CD8-positive, alpha-beta memory T cell (primary cell): ENCODE measurements at regions not wholly inside any gene's neighbourhood (a gene's known extent, or its start where the extent isn't known, plus 50 kb on each side); places are given as distances from the start of the nearest gene placed in this dataset.

Experiments used
- CTCF ChIA-PET: fragments of 350-600 bp; sonication (Branson Sonifier 250); formaldehyde crosslinking; loops from one replicate; lab custom pipeline; 2021; ENCODE audit warnings: antibody characterized with exemption; lab: Charles Lee
- POLR2A ChIA-PET: fragments of 350-600 bp; sonication (Branson Sonifier 250); formaldehyde crosslinking; loops from one replicate; lab custom pipeline; 2021; ENCODE audit warnings: antibody characterized with exemption; lab: Charles Lee
- DNase-seq, 5 donors: peaks; one replicate each; pipeline versions ENCODE4 v3.0.0 to v3.0.0-alpha.2; 2020 to 2022; ENCODE audit warnings: mixed read lengths in 1 of 5
- H3K27ac ChIP-seq: one replicate; pipeline ENCODE4 v1.7.0; 2013; ENCODE audit warnings: low read depth, mild to moderate bottlenecking, low read length, moderate library complexity
- H3K27me3 ChIP-seq: 2 replicates; pipeline ENCODE4 v1.7.0; 2013; ENCODE audit warnings: low read length, mild to moderate bottlenecking; ENCODE audit not compliant: insufficient read depth, poor library complexity, severe bottlenecking
- H3K36me3 ChIP-seq: 2 replicates; pipeline ENCODE4 v1.7.0; 2013; ENCODE audit warnings: mild to moderate bottlenecking, low read length, moderate library complexity; ENCODE audit not compliant: insufficient read depth
- H3K4me1 ChIP-seq: 2 replicates; pipeline ENCODE4 v1.7.0; 2013; ENCODE audit warnings: mild to moderate bottlenecking, low read length, moderate library complexity; ENCODE audit not compliant: insufficient read depth
- H3K4me3 ChIP-seq: 2 replicates; pipeline ENCODE4 v1.7.0; 2013; ENCODE audit warnings: mild to moderate bottlenecking, low read length
- H3K9me3 ChIP-seq: 2 replicates; pipeline ENCODE4 v1.7.0; 2013; ENCODE audit warnings: mild to moderate bottlenecking, low read length
- H3K27ac Mint-ChIP-seq, 8 donors: one replicate each; pipeline ENCODE4 v1.8.0; 2020 to 2021; ENCODE audit warnings: mixed read lengths in 8 of 8, mild to moderate bottlenecking in 6 of 8, inconsistent platforms in 3 of 8, moderate library complexity in 3 of 8
- H3K27me3 Mint-ChIP-seq, 2 donors: one replicate each; pipeline ENCODE4 v1.8.0; 2020 to 2021; ENCODE audit warnings: mixed read lengths in 2 of 2, mild to moderate bottlenecking in 1 of 2, moderate library complexity in 1 of 2
- H3K36me3 Mint-ChIP-seq, 3 donors: one replicate each; pipeline ENCODE4 v1.8.0; 2020 to 2021; ENCODE audit warnings: mixed read lengths in 3 of 3, inconsistent platforms in 1 of 3, mild to moderate bottlenecking in 1 of 3
- H3K4me1 Mint-ChIP-seq, 3 donors: one replicate each; pipeline ENCODE4 v1.8.0; 2020 to 2021; ENCODE audit warnings: mixed read lengths in 3 of 3, inconsistent platforms in 1 of 3, mild to moderate bottlenecking in 1 of 3
- H3K4me3 Mint-ChIP-seq, 7 donors: one replicate each; pipeline ENCODE4 v1.8.0; 2020 to 2021; ENCODE audit warnings: mixed read lengths in 7 of 7, mild to moderate bottlenecking in 6 of 7, moderate library complexity in 4 of 7, inconsistent platforms in 2 of 7
- H3K9me3 Mint-ChIP-seq, 5 donors: one replicate each; pipeline ENCODE4 v1.8.0; 2020 to 2022; ENCODE audit warnings: mixed read lengths in 5 of 5, mild to moderate bottlenecking in 3 of 5, moderate library complexity in 2 of 5, inconsistent platforms in 1 of 5

DNA sequence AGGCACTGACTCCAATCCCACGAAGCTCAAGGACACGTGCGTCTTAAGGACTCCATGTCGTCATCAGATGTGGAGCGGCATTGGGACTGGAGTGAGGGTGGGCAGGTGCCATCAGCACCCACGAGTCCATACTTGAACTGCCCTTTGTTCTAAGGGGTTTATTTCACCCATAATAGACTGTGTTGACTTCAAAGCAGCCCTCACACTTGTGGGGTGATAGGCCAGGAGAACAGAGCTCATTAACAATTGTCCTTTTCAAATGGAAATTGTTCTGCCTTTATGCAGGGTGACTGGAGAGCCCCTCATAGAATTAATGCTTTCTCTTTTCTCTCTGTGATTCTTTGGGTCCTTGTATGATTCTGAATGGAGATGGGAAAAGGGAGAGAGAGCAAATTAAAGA lies 376.9 kb upstream of the MGMT start:
- no peak overlapping the region for H3K27ac ChIP-seq
- peaks cover 2% of the 10 kb centered on the region in 2 donors for H3K27me3 Mint-ChIP-seq
- no peak overlapping the region for H3K4me3 ChIP-seq
- H3K27ac Mint-ChIP-seq = no peak overlapping the region
- no peaks in the 10 kb centered on the region for H3K9me3 ChIP-seq
- H3K27me3 ChIP-seq = no peaks in the 10 kb centered on the region
- no peaks in the 10 kb centered on the region for H3K36me3 ChIP-seq
- ChIA-PET CTCF (no interaction called here), POLR2A (no interaction called here)
- no peaks in the 10 kb centered on the region for H3K4me1 ChIP-seq
- no peak overlapping the region for H3K4me3 Mint-ChIP-seq
- DNase-seq = no peak
- no peaks in the 10 kb centered on the region for H3K36me3 Mint-ChIP-seq
- H3K4me1 Mint-ChIP-seq = no peaks in the 10 kb centered on the region
- H3K9me3 Mint-ChIP-seq = peaks cover 0 to 4% (median under 1%) of the 10 kb centered on the region in 5 donors

DNA sequence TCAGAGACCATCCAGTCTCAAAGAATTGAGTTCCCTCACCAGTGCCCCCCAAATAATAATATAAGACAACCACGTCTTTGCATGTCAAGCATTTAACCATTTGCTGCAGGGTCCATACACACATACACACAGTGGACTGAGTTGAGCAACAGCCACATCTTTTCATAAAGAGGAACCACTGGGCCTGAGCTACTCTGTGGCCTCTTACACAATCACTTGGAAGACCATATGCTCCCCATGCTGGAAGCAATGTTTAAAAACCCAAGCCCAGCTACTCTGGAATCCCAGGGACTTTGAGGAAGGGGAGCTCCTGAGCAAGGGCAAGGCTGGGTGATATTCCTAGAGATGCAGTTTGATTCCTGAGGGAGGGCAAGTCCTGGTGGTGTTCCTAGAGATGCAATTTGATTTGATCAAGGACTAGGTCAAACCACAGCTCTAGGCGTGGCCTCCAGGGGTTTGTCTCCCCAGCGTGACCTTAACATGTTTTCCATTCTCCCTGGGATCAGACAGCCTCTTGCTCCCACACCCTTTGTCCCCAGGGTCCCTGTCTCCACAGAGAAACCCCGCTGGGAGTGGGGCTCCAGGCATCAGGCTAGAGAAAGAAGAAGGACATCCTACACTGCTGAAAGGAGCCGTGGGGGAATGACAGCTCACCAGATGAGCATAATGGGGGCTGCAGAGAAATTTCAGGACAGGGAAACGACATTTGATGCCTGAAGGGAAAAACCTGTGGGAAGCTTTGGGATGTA lies 376.2 kb upstream of the MGMT start:
- Histone ChIP-seq H3K4me3 (no peak overlapping the region), H3K9me3 (no peaks in the 10 kb centered on the region), H3K27me3 (no peaks in the 10 kb centered on the region), H3K36me3 (no peaks in the 10 kb centered on the region), H3K4me1 (no peaks in the 10 kb centered on the region), H3K27ac (no peak overlapping the region)
- POLR2A ChIA-PET = no interaction called here
- Mint-ChIP-seq H3K9me3 (peaks cover 0 to 4% (median 0%) of the 10 kb centered on the region in 5 donors), H3K36me3 (no peaks in the 10 kb centered on the region), H3K4me3 (no peak overlapping the region), H3K4me1 (no peaks in the 10 kb centered on the region), H3K27ac (no peak overlapping the region), H3K27me3 (peaks cover 2% of the 10 kb centered on the region in 2 donors)
- no peak for DNase-seq
- CTCF ChIA-PET = no interaction called here

DNA sequence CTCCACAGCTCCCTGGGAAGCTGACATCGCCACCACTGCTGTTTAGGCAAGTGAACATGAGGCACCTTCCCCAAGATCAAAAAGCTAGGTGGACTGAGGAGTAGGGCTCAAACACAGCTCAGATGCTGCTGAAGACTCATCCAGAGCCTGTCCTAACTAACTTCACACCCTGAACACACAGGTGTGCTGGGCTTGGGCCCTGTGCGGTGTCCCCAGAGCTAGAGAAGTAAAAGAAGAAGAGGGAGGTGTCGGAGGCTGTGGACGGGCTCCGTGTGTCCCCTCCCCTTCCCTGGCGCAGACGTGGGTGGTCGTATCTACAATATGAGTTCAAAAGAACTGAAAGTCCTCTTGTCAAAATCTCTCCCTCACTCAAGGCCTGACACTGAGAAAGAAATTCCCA lies 373.4 kb upstream of the MGMT start:
- CTCF ChIA-PET = no interaction called here
- DNase-seq = no peak
- Histone ChIP-seq H3K27me3 (no peaks in the 10 kb centered on the region), H3K36me3 (no peaks in the 10 kb centered on the region), H3K4me1 (no peaks in the 10 kb centered on the region), H3K27ac (no peak overlapping the region), H3K4me3 (no peak overlapping the region), H3K9me3 (no peaks in the 10 kb centered on the region)
- Mint-ChIP-seq H3K9me3 (peaks cover 0 to 2% (median 0%) of the 10 kb centered on the region in 5 donors), H3K27me3 (peaks cover 0 to 4% of the 10 kb centered on the region in 2 donors), H3K4me3 (no peak overlapping the region), H3K36me3 (no peaks in the 10 kb centered on the region), H3K27ac (no peak overlapping the region), H3K4me1 (no peaks in the 10 kb centered on the region)
- POLR2A ChIA-PET = no interaction called here

DNA sequence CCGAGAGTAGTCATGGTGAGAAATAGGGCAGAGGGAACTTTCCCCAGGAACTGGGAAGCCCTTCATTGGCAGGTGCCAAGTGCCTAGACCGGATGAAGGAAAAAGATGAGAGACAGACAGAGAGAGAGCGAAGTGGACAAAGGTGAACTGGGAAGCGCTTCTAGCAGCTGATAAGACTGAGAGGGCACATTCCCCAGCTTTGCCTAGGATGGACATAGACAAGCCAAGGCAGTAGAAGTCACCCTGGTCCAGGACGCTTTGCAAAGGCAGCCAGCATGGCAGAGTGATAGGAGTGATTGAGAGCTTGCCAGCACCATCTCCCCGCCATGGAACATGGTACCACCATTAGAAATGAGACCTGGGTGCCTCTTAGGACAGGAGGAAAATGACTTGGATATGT lies 372.8 kb upstream of the MGMT start:
- DNase-seq = no peak
- no peaks in the 10 kb centered on the region for H3K36me3 Mint-ChIP-seq
- no peak overlapping the region for H3K27ac ChIP-seq
- no peaks in the 10 kb centered on the region for H3K4me1 ChIP-seq
- no peaks in the 10 kb centered on the region for H3K4me1 Mint-ChIP-seq
- no peaks in the 10 kb centered on the region for H3K9me3 Mint-ChIP-seq
- H3K4me3 Mint-ChIP-seq = no peak overlapping the region
- ChIA-PET POLR2A (no interaction called here), CTCF (no interaction called here)
- H3K9me3 ChIP-seq = no peaks in the 10 kb centered on the region
- H3K4me3 ChIP-seq = no peak overlapping the region
- H3K27me3 ChIP-seq = no peaks in the 10 kb centered on the region
- no peaks in the 10 kb centered on the region for H3K36me3 ChIP-seq
- peaks cover 0 to 4% of the 10 kb centered on the region in 2 donors for H3K27me3 Mint-ChIP-seq
- H3K27ac Mint-ChIP-seq = no peak overlapping the region

DNA sequence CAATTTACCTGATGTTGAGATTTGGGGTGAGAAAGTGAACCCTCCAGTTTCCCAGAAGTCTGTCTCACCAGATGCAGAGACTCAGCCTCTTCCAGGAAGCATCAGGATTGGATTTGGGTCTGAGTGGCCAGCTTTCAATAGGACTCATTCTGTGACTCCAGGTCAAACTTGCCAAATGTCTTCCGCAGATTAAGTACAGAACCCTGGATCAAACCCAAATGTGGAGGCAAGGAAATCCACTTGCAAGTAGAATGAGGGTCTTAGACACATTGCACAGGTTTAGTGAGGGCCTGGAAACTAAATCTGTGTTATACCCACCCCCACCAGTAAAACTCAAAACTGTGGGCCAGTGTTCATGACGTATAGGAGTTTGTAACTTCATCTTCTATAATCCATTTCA lies 372.2 kb upstream of the MGMT start:
- no peak overlapping the region for H3K27ac Mint-ChIP-seq
- no peaks in the 10 kb centered on the region for H3K4me1 Mint-ChIP-seq
- H3K9me3 Mint-ChIP-seq = peaks cover 0 to 2% (median 0%) of the 10 kb centered on the region in 5 donors
- Histone ChIP-seq H3K9me3 (no peaks in the 10 kb centered on the region), H3K4me1 (no peaks in the 10 kb centered on the region), H3K27me3 (no peaks in the 10 kb centered on the region), H3K27ac (no peak overlapping the region), H3K36me3 (no peaks in the 10 kb centered on the region), H3K4me3 (no peak overlapping the region)
- H3K27me3 Mint-ChIP-seq = peaks cover 0 to 4% of the 10 kb centered on the region in 2 donors
- H3K36me3 Mint-ChIP-seq = no peaks in the 10 kb centered on the region
- no peak overlapping the region for H3K4me3 Mint-ChIP-seq
- POLR2A ChIA-PET = no interaction called here
- DNase-seq = no peak
- CTCF ChIA-PET = no interaction called here

DNA sequence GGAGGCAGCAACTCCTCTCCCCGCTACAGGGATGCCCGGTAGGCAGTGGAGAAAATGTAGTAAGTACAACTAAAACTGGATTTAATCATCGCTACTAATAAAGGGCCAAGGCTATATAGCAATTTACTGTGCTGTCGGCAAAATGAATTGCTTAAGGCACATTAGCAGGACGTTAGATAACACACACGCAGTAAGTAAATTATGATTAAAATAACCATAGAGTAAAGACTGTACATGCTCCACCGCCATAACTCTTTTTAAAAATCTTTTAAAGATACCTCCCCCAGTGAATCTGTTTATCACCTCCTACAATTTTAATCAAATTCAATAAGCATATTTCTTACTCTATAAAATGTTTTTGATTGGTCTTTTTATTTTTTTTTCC lies 371.4 kb upstream of the MGMT start:
- no peak overlapping the region for H3K27ac Mint-ChIP-seq
- H3K4me1 Mint-ChIP-seq = no peaks in the 10 kb centered on the region
- Histone ChIP-seq H3K27me3 (no peaks in the 10 kb centered on the region), H3K9me3 (no peaks in the 10 kb centered on the region), H3K4me3 (no peak overlapping the region), H3K4me1 (no peaks in the 10 kb centered on the region), H3K36me3 (no peaks in the 10 kb centered on the region), H3K27ac (no peak overlapping the region)
- ChIA-PET POLR2A (no interaction called here), CTCF (no interaction called here)
- DNase-seq = no peak
- peaks cover 0 to 4% of the 10 kb centered on the region in 2 donors for H3K27me3 Mint-ChIP-seq
- no peak overlapping the region for H3K4me3 Mint-ChIP-seq
- no peaks in the 10 kb centered on the region for H3K36me3 Mint-ChIP-seq
- H3K9me3 Mint-ChIP-seq = peaks cover 0 to 2% (median 0%) of the 10 kb centered on the region in 5 donors

DNA sequence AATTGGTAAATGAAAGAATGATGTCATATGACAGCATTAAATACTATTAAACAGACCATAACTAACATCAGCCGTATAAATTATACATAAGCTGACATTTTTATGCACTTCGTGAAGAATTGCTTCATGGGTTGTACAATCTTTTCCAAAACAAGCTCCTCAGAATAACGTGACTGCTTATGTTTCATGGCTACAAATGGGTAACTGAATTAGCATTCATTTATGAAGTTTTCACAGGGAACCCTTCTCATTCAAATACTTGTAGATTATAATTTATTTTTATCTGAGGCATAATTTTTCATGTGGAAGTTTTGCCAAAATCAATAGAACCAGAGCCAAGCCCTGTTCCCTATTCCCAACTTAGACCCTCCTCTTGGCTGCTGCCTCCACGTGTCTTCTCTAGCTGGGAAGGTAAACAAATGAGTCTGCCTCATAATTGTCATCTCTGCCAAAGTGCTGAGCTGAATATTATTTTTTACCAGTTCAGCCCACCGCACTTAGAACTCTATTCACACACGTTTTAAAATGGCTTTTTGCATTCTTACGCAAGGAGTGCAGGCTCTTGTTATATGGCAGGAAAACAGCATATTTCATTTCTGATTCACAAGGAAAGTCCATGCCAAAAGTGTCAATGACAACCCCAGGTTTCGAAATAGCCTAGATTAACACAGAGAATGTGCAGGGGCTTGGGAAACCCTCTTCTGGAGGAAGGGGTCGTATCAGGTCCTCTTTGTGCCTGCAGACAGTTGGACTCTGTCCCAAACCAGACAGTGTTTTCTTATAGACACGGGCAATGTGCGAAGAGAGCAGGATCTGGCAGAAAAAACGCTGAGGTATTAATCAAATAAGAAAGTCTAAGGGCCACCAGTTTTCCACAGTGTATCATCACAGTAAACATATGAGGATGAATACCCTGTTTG lies 370.7 kb upstream of the MGMT start:
- Mint-ChIP-seq H3K4me3 (no peak overlapping the region), H3K9me3 (peaks cover 0 to 2% (median 0%) of the 10 kb centered on the region in 5 donors), H3K27ac (no peak overlapping the region), H3K36me3 (no peaks in the 10 kb centered on the region), H3K27me3 (peaks cover 0 to 4% of the 10 kb centered on the region in 2 donors), H3K4me1 (peaks cover 5% of the 10 kb centered on the region in 3 donors)
- Histone ChIP-seq H3K4me3 (no peak overlapping the region), H3K9me3 (no peaks in the 10 kb centered on the region), H3K27ac (no peak overlapping the region), H3K36me3 (no peaks in the 10 kb centered on the region), H3K4me1 (no peaks in the 10 kb centered on the region), H3K27me3 (no peaks in the 10 kb centered on the region)
- CTCF ChIA-PET = no interaction called here
- DNase-seq = no peak
- POLR2A ChIA-PET = no interaction called here

DNA sequence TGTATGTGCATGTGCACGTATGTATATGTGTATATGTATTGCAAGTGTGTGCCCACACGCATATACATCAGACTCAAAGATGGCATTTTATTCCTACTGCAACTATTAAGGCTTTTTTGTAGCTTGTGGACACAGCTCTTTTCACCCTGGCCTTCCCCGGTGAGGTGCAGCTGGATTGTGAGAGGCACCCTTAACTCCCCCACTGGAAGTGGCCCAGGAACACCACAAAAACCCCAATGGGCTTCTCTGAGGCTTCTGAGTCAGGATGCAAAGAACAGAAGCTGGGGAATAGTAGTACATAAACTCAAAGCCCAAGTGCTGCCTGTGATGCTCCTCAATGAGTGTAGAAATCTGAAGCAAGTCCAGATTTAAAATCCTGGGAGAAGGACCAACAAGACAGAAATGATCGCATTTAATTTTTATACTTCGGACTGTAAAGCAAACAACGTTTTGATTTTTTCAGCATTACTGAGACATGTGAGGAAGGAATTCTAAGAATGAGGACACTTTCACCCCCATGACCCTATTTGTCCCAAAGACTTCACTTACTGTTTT lies 369.2 kb upstream of the MGMT start:
- H3K4me3 ChIP-seq = no peak overlapping the region
- CTCF ChIA-PET = interaction anchor here (0.8 kb wide), 1 partner anchor 16 kb away, joined by 3 read pairs; no protein-coding TSS in a partner anchor
- Mint-ChIP-seq H3K27ac (no peak overlapping the region), H3K4me1 (peaks cover 12 to 19% (median 17%) of the 10 kb centered on the region in 3 donors), H3K9me3 (peaks cover 0 to 2% (median 0%) of the 10 kb centered on the region in 5 donors), H3K4me3 (no peak overlapping the region), H3K27me3 (peaks cover 0 to 4% of the 10 kb centered on the region in 2 donors), H3K36me3 (peaks cover 0 to 2% (median 0%) of the 10 kb centered on the region in 3 donors)
- POLR2A ChIA-PET = no interaction called here
- no peaks in the 10 kb centered on the region for H3K27me3 ChIP-seq
- H3K36me3 ChIP-seq = no peaks in the 10 kb centered on the region
- no peak overlapping the region for H3K27ac ChIP-seq
- peaks cover 12% of the 10 kb centered on the region for H3K4me1 ChIP-seq
- H3K9me3 ChIP-seq = no peaks in the 10 kb centered on the region
- no peak for DNase-seq
